ENCODE measurements at regions not wholly inside any gene's neighbourhood (a gene's known extent, or its start where the extent isn't known, plus 50 kb on each side); places are given as distances from the start of the nearest gene placed in this dataset.

DNA sequence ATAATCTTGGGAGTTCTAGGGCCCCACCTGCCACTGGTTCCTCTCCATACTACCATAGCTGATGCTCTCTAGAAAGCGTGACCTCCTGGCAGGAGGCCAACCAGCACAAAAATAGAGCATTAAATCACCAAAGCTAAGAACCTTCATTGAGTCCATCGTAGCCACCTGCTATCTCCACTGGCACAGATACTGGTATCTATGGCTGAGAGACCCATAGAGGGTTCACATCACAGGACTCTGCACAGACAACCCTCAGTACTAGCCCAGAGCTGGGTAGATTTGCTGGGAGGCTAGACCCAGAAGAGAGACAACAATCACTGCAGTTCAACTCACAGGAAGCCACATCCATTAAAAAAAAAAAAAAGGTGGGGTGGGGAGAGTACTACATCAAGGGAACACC lies 509.1 kb downstream of the DTWD2 start:
- TF ChIP-seq CTCF (IDR thresholded peaks at IDR 0.05; ENCODE audit: low read depth, low read length, poor library complexity, severe bottlenecking) (no peak), EZH2phosphoT487 (IDR thresholded peaks at IDR 0.05; ENCODE audit: borderline replicate concordance, low read length) (no peak)
